ENCODE measurements at regions not wholly inside any gene's neighbourhood (a gene's known extent, or its start where the extent isn't known, plus 50 kb on each side); places are given as distances from the start of the nearest gene placed in this dataset.
A peak's percentile ranks its signal among the peaks of the same experiment; 100 is the strongest.

DNA sequence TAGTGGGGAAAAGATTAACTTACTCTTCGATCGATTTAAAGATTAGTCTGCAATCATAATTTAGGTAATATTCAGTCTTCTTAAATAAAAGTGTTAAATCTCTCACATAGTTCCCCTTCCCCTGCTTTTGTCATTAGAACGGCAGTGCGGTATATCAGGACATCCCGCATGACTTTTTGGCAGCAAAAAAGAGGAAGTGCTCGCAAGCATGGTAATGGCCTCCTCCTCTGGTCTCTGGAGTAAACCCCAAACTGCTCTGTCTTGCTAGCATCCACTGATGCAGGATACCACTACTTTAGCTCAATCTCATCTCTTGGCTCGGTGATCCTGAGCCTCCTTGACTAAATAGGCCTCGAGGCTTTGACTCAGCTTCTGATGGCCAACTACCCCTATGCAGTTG is 78.7 kb upstream of the VAV3 start:
- Histone ChIP-seq H3K27me3 (ENCODE audit: control insufficient read depth, insufficient read depth, low read length) (no peaks in the 10 kb centered on the region), H3K4me3 (ENCODE audit: low read depth, low read length) (no peak overlapping the region), H3K4me1 (ENCODE audit: control insufficient read depth, insufficient read depth, low read length) (no peaks in the 10 kb centered on the region), H3K9me3 (ENCODE audit: control insufficient read depth, insufficient read depth, low read length) (no peaks in the 10 kb centered on the region), H3K36me3 (ENCODE audit: control insufficient read depth, insufficient read depth, low read length) (no peaks in the 10 kb centered on the region), H3K27ac (ENCODE audit: low read depth, low read length) (no peak overlapping the region)
- no peak for DNase-seq (ENCODE audit: low read depth in 4 of 6, low spot score in 6 of 6)
- 79% methylated on average over 6 of the region's 8 CpGs for WGBS (ENCODE audit: insufficient coverage)

DNA sequence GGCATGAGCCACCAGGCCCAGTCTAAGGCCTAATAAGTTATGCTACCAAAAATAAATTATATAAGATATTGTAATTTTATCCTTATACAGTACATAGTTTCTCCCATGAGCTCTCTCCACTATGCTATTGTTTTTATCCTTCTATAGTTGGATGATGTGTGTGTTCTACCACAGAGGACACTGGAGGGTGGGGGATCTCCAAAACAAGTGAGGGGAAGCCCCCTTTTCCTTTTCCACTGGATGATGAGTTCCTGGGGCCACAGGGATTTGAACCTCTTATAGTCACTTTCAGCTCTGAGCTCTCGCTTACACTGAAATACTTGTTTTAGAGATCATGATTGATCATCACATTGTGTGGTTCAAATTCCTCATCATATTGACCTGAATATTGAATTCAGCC is 77.6 kb upstream of the VAV3 start:
- Histone ChIP-seq H3K27ac (ENCODE audit: low read depth, low read length) (no peak overlapping the region), H3K27me3 (ENCODE audit: control insufficient read depth, insufficient read depth, low read length) (no peaks in the 10 kb centered on the region), H3K36me3 (ENCODE audit: control insufficient read depth, insufficient read depth, low read length) (no peaks in the 10 kb centered on the region), H3K4me1 (ENCODE audit: control insufficient read depth, insufficient read depth, low read length) (no peaks in the 10 kb centered on the region), H3K4me3 (ENCODE audit: low read depth, low read length) (no peak overlapping the region), H3K9me3 (ENCODE audit: control insufficient read depth, insufficient read depth, low read length) (no peaks in the 10 kb centered on the region)
- no peak for DNase-seq (ENCODE audit: low read depth in 4 of 6, low spot score in 6 of 6)
- no CpG with 5 or more reads among the region's 1 CpG for WGBS (ENCODE audit: insufficient coverage)

DNA sequence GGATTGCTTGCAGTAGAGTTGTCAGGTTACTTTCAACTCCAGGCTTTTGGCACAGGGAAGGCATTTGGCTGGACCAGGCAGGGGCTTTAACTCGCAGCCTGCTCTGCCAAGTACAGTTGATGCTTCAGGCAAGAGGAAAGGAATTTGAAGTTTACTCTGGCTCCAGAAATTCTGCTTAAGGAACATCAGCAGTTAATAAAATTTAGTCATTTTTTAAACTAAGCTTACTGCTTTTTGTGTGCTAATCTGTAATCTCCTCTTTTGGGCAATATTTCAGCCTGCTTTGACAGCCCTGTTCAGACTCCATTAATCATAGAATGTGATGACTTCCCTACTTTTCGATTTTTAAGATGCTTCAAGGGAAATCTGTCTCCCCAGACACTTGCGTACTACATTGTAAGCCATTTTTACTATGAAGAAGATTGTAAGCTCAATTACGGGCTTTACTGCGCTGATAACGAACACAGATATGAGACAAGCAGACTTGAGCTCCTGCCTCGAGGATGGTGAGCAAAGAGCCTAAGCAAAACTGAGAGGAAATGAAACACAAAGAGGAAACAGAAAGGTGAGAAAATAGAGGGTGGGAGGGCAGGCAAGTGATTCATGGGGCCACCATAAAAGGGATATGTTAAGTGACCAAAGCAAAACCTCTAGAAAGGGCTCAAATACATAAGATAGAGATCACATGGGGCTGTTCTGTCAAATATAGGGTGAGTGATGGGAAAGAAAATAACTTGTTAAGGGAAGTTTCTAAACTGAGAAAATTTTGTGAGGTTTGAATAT is 76.6 kb upstream of the VAV3 start:
- Histone ChIP-seq H3K9me3 (ENCODE audit: control insufficient read depth, insufficient read depth, low read length) (no peaks in the 10 kb centered on the region), H3K27me3 (ENCODE audit: control insufficient read depth, insufficient read depth, low read length) (no peaks in the 10 kb centered on the region), H3K4me1 (ENCODE audit: control insufficient read depth, insufficient read depth, low read length) (no peaks in the 10 kb centered on the region), H3K4me3 (ENCODE audit: low read depth, low read length) (no peak overlapping the region), H3K36me3 (ENCODE audit: control insufficient read depth, insufficient read depth, low read length) (no peaks in the 10 kb centered on the region), H3K27ac (ENCODE audit: low read depth, low read length) (no peak overlapping the region)
- 80% methylated on average over 5 of the region's 7 CpGs for WGBS (ENCODE audit: insufficient coverage)
- DNase-seq (ENCODE audit: low read depth in 4 of 6, low spot score in 6 of 6): peak in 1 of 6 donors; percentile 71

DNA sequence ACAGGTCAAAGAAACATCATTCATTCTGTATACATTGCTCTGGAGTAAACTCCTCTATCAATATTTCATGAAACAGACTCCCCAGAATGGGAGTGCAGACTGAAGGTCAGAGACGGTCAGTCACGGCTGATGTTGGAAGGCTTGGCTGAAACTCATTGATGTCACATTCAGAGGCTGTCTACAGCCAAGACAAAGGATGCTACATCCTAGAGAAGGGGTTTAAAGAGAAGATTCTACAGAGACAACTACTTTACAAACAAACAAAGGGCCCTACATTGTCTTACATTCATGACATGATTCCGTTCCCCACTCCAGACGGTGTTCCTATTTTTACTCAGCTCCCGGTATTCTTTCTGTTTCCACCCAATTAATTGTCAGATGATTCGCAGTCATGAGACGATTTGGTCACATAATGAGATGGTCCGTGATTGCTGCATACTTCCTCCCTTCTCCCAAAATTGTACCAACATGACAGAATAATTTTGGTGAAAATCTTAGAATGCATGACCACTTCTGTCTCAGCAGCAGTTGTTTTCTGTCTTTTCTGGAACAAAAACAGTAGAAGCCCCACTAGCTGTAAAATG is 73.8 kb upstream of the VAV3 start:
- no peak for DNase-seq (ENCODE audit: low read depth in 4 of 6, low spot score in 6 of 6)
- Histone ChIP-seq H3K27me3 (ENCODE audit: control insufficient read depth, insufficient read depth, low read length) (no peaks in the 10 kb centered on the region), H3K27ac (ENCODE audit: low read depth, low read length) (no peak overlapping the region), H3K9me3 (ENCODE audit: control insufficient read depth, insufficient read depth, low read length) (no peaks in the 10 kb centered on the region), H3K4me3 (ENCODE audit: low read depth, low read length) (no peak overlapping the region), H3K4me1 (ENCODE audit: control insufficient read depth, insufficient read depth, low read length) (no peaks in the 10 kb centered on the region), H3K36me3 (ENCODE audit: control insufficient read depth, insufficient read depth, low read length) (no peaks in the 10 kb centered on the region)
- 71% methylated on average over 4 of the region's 8 CpGs for WGBS (ENCODE audit: insufficient coverage)

DNA sequence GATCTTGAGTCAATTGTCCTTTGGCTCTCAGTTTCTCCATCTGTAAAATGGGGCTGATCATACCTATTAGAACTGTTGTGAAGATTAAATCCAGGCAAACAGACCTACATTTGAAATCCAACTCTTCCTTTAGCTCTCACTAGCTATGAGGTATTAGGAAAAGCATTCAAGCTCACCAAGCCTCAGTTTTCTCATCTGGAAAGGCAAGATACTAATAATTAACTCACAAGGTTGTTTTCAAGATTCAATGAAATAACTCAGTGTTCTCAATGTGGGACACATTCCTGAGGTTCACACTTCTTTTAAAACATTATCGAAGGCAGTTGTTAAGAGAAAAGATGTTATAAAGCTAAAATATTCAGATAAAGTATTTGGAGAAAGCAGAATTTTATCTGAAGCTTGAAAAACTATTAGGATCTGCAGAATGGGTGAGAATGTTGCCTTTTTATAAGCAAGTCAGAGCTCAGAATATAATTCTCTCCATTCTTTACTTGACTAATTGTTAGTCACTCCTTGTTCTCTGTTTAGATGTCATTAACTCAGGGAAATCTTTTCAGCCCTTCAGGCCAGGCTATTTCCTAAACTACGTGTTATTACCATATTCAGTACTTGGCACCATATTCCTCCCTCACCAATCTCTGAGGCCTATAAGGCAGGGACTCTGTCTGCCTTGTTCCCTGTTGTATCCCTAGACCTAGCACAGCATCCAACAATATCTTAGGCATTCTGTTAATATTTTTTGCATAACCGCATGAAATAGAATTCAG is 72.0 kb upstream of the VAV3 start:
- Histone ChIP-seq H3K27me3 (ENCODE audit: control insufficient read depth, insufficient read depth, low read length) (no peaks in the 10 kb centered on the region), H3K27ac (ENCODE audit: low read depth, low read length) (no peak overlapping the region), H3K4me3 (ENCODE audit: low read depth, low read length) (no peak overlapping the region), H3K4me1 (ENCODE audit: control insufficient read depth, insufficient read depth, low read length) (no peaks in the 10 kb centered on the region), H3K36me3 (ENCODE audit: control insufficient read depth, insufficient read depth, low read length) (no peaks in the 10 kb centered on the region), H3K9me3 (ENCODE audit: control insufficient read depth, insufficient read depth, low read length) (no peaks in the 10 kb centered on the region)
- DNase-seq (ENCODE audit: low read depth in 4 of 6, low spot score in 6 of 6): no peak
- 50% methylated on average over 1 of the region's 3 CpGs for WGBS (ENCODE audit: insufficient coverage)

DNA sequence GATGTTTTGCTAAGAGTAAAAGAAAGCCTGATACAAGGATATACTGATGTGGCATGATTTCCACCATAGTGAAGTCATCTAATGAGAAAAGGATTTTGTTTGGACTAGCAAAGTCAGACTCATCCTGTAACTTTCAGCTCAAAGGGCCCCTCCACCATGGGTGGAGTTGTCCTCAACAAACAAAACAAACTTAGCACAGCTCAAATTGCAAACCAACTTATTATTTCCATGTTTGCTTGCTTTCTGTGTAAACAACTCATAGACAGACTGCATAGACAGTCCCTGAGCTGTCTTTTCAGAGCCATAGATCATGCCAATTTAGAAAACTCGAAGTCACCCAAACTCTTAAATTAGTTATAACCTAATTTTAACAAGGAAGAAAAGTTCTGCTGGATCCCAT is 69.4 kb upstream of the VAV3 start:
- no peak overlapping the region for H3K4me3 ChIP-seq (ENCODE audit: low read depth, low read length)
- H3K27me3 ChIP-seq (ENCODE audit: control insufficient read depth, insufficient read depth, low read length): no peaks in the 10 kb centered on the region
- H3K36me3 ChIP-seq (ENCODE audit: control insufficient read depth, insufficient read depth, low read length): no peaks in the 10 kb centered on the region
- WGBS (ENCODE audit: insufficient coverage): no CpG with 5 or more reads among the region's 1 CpG
- no peak overlapping the region for H3K27ac ChIP-seq (ENCODE audit: low read depth, low read length)
- H3K9me3 ChIP-seq (ENCODE audit: control insufficient read depth, insufficient read depth, low read length): no peaks in the 10 kb centered on the region
- H3K4me1 ChIP-seq (ENCODE audit: control insufficient read depth, insufficient read depth, low read length): no peaks in the 10 kb centered on the region
- no peak for DNase-seq (ENCODE audit: low read depth in 4 of 6, low spot score in 6 of 6)

DNA sequence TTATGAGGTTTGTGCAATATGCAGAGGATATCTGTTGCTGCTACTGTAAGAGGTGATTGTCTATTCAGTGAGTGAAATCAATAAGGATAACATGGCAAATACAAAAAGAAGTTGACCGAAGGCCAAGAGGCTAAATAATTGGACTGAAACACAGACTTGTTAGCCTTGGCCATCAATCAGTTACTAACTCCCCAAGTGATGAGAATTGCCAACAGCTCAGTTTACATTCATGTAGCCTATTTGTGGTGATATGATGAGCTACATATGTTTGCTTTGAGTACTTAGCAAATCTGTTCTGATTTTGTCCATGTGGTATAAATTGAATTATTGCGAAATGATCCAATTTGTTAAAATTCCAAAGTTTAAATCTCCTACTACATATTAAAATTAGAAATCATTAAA is 68.6 kb upstream of the VAV3 start:
- no peaks in the 10 kb centered on the region for H3K4me1 ChIP-seq (ENCODE audit: control insufficient read depth, insufficient read depth, low read length)
- no peaks in the 10 kb centered on the region for H3K36me3 ChIP-seq (ENCODE audit: control insufficient read depth, insufficient read depth, low read length)
- H3K27me3 ChIP-seq (ENCODE audit: control insufficient read depth, insufficient read depth, low read length): no peaks in the 10 kb centered on the region
- H3K9me3 ChIP-seq (ENCODE audit: control insufficient read depth, insufficient read depth, low read length): no peaks in the 10 kb centered on the region
- no peak overlapping the region for H3K27ac ChIP-seq (ENCODE audit: low read depth, low read length)
- DNase-seq (ENCODE audit: low read depth in 4 of 6, low spot score in 6 of 6): peak in 1 of 6 donors; percentile 26
- H3K4me3 ChIP-seq (ENCODE audit: low read depth, low read length): no peak overlapping the region
- WGBS (ENCODE audit: insufficient coverage): 100% methylated on average over 1 of the region's 2 CpGs

DNA sequence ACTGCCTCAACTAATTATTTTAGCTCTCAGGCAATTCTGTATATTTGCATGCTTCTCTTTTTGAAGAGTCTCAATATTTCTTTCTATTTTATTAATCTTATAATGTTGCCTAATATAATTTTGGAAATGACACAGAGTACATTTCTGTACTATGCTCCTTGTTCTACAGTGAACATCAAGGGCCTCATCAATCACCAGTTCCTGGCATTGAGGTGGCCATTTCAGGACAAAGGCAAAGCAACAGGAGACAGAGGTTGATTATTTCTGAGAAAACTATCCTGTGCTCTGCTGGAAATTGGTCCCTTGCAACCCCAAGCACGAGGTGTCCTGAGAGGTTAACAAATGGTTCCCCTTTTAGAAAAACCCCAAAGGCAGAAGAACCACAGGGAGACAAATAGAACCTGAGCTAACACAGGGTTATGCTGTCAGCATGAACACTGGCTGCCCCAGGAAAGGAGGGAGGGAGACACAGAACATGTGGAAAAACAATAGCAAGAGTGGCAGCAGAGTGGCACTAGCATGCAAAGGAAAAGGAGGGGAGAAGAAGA is 63.9 kb upstream of the VAV3 start:
- Histone ChIP-seq H3K36me3 (ENCODE audit: control insufficient read depth, insufficient read depth, low read length) (no peaks in the 10 kb centered on the region), H3K9me3 (ENCODE audit: control insufficient read depth, insufficient read depth, low read length) (no peaks in the 10 kb centered on the region), H3K27me3 (ENCODE audit: control insufficient read depth, insufficient read depth, low read length) (no peaks in the 10 kb centered on the region), H3K4me3 (ENCODE audit: low read depth, low read length) (no peak overlapping the region), H3K27ac (ENCODE audit: low read depth, low read length) (no peak overlapping the region), H3K4me1 (ENCODE audit: control insufficient read depth, insufficient read depth, low read length) (no peaks in the 10 kb centered on the region)
- no peak for DNase-seq (ENCODE audit: low read depth in 4 of 6, low spot score in 6 of 6)
- WGBS (ENCODE audit: insufficient coverage): 0% methylated on average over 1 of the region's 1 CpG

DNA sequence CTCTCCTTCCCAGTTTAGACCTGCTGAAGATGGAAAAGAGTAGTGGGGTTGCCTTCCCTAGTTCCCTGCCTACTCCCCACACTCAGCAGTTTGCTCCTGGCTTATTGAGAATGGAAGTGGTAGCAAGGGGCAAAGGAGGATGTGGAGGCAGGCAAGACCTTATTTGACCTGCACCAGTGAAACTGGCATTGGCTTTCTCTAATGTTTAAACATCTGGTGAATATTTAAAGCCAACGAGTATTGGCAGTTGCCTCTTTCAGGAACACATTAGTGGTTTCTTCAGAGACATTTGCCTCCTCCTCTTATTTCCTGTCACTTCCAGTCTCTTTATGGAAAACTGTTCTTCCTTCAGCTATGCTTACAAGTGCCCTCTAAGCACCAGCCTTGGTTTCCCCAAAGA is 62.4 kb upstream of the VAV3 start:
- no peak overlapping the region for H3K4me3 ChIP-seq (ENCODE audit: low read depth, low read length)

More for the DNA sequence above, 62.4 kb upstream of the VAV3 start:
- no peak for DNase-seq (ENCODE audit: low read depth in 4 of 6, low spot score in 6 of 6)
- Histone ChIP-seq H3K36me3 (ENCODE audit: control insufficient read depth, insufficient read depth, low read length) (no peaks in the 10 kb centered on the region), H3K4me1 (ENCODE audit: control insufficient read depth, insufficient read depth, low read length) (no peaks in the 10 kb centered on the region), H3K9me3 (ENCODE audit: control insufficient read depth, insufficient read depth, low read length) (no peaks in the 10 kb centered on the region), H3K27me3 (ENCODE audit: control insufficient read depth, insufficient read depth, low read length) (no peaks in the 10 kb centered on the region), H3K27ac (ENCODE audit: low read depth, low read length) (no peak overlapping the region)
- WGBS (ENCODE audit: insufficient coverage): 67% methylated on average over 1 of the region's 1 CpG
